ENCODE measurements at regions not wholly inside any gene's neighbourhood (a gene's known extent, or its start where the extent isn't known, plus 50 kb on each side); places are given as distances from the start of the nearest gene placed in this dataset.

DNA sequence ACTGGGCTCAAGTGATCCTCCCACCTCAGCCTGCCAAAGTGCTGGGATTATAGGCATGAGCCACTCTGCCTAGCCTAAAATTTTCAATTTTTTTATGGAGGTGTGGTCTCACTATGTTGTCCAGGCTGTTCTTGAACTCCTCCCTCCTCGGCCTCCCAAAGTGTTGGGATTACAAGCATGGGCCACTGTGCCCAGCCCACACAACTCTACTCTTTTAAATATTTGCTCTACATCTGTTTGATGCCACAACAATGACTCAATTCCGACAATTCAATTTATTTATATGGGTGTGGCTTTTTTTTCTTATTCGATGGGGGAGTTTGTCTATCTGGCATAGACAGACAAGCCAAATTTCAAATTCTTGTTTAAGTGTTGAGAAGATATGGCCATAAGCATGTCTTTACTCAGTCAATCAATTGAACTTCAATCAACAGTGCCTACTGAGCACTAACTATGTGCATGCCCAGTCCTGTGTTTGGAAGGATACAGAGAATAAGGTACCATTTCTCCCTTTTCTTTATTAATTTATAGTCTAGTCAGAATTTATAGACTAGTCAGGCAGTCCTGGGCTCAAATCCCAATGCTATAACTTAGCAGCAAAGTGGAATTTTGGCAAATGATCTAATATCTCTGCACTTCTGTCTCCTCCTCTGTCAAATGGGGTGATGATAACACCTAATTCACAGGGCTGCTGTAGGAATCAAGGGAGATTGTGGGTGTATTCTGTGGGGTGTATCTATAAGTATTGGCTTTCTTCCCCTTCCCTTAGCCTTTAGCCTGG is 54.6 kb upstream of the PIAS1 start:
- Mint-ChIP-seq H3K27ac (no peak overlapping the region), H3K36me3 (no peaks in the 10 kb centered on the region), H3K4me1 (no peaks in the 10 kb centered on the region), H3K27me3 (peaks cover 3% of the 10 kb centered on the region), H3K4me3 (no peak overlapping the region), H3K9me3 (no peaks in the 10 kb centered on the region)
- POLR2A ChIA-PET = no interaction called here
- no peak for DNase-seq
- no peak for ATAC-seq (ENCODE audit: low read depth)

DNA sequence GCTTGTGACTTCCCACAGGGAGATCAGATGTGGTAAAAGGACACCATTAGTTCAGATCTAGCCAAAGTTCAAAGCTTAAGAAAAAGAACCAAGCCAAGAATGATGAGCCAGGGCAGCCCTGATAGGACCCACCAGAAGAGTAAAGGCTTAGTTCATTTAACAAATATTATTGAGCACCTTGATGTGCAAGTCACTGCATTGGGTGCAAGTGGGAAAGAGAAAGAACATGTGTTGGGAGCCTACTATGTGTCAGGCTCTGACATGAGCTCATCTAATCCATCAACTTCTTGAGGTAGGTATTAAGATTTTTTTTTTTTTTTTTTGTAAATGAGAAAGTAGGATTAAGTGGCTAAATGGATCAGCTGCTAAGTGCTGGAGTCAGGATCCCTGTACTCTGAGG is 53.4 kb upstream of the PIAS1 start:
- H3K4me1 Mint-ChIP-seq = no peaks in the 10 kb centered on the region
- H3K36me3 Mint-ChIP-seq = no peaks in the 10 kb centered on the region
- no peak overlapping the region for H3K4me3 Mint-ChIP-seq
- peaks cover 3% of the 10 kb centered on the region for H3K27me3 Mint-ChIP-seq
- no peak overlapping the region for H3K27ac Mint-ChIP-seq
- H3K9me3 Mint-ChIP-seq = no peaks in the 10 kb centered on the region
- DNase-seq (no peak), ATAC-seq (ENCODE audit: low read depth) (no peak)
- POLR2A ChIA-PET = no interaction called here

DNA sequence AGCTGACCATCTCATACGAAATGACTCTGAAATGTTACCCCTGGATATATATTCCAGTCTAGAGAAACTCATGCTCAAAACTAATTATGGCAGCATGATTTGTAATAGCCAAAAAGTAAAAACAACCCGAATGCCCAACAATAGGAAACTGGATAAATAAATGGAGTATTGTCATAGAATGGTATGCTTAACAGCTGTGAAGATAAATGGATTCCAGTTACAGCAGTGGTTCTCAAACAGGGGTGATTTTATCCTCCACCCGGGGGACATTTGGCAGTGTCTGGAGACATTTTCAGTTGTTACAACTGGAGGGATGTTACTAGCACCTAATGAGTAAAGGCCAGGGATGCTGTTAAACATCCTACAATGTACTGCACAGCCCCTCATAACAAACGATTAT is 52.3 kb upstream of the PIAS1 start:
- Mint-ChIP-seq H3K4me3 (no peak overlapping the region), H3K4me1 (no peaks in the 10 kb centered on the region), H3K27me3 (peaks cover 3% of the 10 kb centered on the region), H3K9me3 (peaks cover 1% of the 10 kb centered on the region), H3K36me3 (peaks cover 1% of the 10 kb centered on the region), H3K27ac (no peak overlapping the region)
- ATAC-seq (ENCODE audit: low read depth) (no peak), DNase-seq (no peak)
- POLR2A ChIA-PET = no interaction called here

DNA sequence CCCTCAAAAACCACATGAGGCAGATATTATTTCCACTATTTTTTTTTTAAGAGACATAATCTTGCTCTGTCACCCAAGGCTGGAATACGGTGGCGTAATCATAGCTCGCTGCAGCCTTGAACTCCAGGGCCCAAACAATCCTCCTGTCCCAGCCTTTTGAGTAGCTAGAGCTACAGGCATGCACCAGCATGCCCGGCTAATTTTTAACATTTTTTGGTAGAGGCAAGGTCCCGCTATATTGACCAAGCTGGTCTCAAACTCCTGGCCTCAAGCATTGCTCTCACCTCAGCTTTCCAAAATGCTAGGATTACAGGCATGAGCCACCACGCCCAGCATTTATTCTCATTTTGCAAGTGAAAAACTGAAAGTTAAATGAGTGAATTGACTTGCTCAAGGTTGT is 50.8 kb upstream of the PIAS1 start:
- ATAC-seq (ENCODE audit: low read depth) (no peak), DNase-seq (no peak)
- H3K27ac Mint-ChIP-seq = no peak overlapping the region
- H3K4me1 Mint-ChIP-seq = no peaks in the 10 kb centered on the region
- H3K9me3 Mint-ChIP-seq = peaks cover 9% of the 10 kb centered on the region
- peaks cover 3% of the 10 kb centered on the region for H3K27me3 Mint-ChIP-seq
- H3K36me3 Mint-ChIP-seq = peaks cover 1% of the 10 kb centered on the region
- no peak overlapping the region for H3K4me3 Mint-ChIP-seq
- POLR2A ChIA-PET = no interaction called here

Data from activated naive CD8-positive, alpha-beta T cell treated with anti-CD3 and anti-CD28 coated beads, Interleukin-2, amount 10 ng/mL, durations not matched to agents 7 days and 5 days (primary cell).